NK-92 treated with Interleukin-12 subunit alpha and Interleukin-12 subunit beta, amount 100 ng/mL, for 24 hours (cell line): ENCODE measurements at regions not wholly inside any gene's neighbourhood (a gene's known extent, or its start where the extent isn't known, plus 50 kb on each side); places are given as distances from the start of the nearest gene placed in this dataset.
"Not testable (repeated sequence)": the region's sequence is repeated elsewhere in the genome, so short reads cannot be mapped to it uniquely, and the experiment has no call there.

ENCODE experiments used
- DNase-seq: peaks from one replicate; lab custom pipeline; 2025; lab: John Stamatoyannopoulos, UW

DNA sequence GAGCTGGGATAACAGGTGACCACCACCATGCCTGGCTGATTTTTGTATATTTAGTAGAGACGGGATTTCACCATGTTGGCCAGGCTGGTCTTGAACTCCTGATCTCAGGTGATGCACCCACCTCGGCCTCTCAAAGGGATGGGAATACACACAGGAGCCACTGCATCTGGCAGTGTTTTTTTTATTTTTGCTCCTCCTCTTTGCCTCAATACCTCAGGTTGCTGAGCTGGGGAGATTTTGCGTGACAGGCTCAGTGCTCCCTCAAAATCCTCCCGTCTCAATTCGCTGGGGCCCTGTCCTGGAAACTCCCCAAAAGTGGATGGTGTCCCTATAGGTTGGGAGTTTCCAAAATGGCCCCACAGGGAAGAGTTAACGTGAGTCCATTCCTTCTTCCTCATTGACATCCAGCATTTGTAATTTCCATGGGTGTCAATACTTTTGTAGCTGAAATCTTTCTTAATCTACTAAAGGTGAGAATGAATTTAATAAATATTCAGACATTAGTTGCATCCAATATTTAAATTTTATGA, 71.8 kb downstream of the GGTLC2 start:
- DNase-seq, result no peak

DNA sequence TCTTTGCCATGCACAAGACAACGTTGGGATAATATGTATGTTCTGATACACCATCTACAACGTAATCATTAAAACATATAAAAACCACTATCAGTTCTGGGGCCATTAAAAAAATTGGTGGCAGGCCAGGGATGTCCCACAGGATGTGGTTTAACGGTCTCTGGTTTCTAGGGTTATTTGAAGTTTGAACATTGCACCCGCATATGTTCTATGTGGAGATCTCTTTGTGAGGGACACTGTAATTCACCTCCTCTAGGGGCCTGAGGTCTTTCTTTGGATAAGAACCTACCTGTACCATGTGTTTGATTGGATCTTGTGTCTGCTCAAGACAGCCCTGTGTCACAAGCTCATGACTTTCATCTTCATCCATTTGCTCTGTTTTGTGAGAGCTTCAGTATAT, 73.2 kb downstream of the GGTLC2 start:
- no peak for DNase-seq

DNA sequence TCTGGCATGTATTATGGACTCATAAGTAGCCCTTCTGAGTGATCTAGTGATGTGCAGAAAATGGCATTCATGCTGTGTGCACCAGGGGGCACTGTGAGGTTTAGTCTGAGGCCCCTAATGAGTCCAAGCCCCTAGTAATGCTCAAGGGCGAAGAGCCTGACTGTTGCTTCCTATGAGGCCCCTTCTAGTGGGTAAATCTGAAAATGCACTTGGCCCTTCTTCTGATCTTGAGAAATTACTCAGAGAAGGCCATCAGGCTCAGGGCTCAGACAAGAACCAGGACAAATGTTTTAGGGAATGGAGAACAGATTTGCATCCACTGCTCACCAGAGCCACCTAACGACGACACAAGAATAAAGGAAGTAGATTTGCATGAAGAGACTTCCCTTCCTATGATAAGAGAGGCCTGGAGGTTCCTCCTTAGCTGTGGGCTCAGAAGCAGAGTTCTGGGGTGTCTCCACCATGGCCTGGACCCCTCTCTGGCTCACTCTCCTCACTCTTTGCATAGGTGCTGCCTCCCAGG, 75.8 kb downstream of the GGTLC2 start:
- DNase-seq, result peak; percentile 45

DNA sequence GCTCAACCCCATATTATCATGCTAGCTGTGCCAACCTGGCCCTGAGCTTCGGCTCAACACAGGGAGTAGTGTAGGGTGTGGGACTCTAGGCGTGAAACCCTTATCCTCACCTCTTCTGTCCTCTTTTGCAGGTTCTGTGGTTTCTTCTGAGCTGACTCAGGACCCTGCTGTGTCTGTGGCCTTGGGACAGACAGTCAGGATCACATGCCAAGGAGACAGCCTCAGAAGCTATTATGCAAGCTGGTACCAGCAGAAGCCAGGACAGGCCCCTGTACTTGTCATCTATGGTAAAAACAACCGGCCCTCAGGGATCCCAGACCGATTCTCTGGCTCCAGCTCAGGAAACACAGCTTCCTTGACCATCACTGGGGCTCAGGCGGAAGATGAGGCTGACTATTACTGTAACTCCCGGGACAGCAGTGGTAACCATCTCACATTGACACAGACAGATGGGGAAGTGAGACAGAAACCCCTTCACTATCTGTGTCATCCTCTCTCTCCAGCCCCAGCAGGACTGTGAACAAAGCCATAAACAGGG, 76.4 kb downstream of the GGTLC2 start:
- peak; percentile 14 for DNase-seq

DNA sequence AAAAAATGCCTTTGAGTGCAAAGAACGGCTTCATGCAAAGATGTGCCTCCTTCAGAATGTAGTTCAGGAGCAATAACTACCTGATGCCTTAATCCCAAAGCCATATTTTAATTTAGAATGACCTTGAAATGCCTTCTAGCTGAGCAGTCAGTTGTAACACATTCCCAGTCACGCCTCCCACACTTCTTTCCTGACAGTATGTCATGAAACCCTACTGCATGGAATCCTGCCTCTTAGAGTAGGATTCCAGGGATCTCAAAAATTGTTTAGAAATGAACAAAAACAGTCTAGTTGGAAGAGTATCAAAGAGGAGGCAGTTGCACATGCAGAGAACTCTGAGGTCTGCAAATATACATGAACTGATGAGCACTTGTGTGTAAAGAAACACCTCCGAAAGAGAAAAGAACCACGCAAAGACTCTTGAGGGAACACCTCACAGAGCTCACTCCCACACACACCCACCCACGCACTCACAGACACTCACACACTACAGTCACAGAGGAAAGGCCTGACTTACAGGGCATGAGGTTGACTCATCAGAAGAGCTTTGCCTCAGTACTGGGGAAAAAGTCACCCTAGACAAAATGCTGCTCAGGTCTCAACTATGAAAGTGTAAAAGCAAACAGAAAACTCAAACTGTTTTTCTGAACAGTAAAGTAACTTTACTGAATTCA, 77.4 kb downstream of the GGTLC2 start:
- peak; percentile 24 for DNase-seq

DNA sequence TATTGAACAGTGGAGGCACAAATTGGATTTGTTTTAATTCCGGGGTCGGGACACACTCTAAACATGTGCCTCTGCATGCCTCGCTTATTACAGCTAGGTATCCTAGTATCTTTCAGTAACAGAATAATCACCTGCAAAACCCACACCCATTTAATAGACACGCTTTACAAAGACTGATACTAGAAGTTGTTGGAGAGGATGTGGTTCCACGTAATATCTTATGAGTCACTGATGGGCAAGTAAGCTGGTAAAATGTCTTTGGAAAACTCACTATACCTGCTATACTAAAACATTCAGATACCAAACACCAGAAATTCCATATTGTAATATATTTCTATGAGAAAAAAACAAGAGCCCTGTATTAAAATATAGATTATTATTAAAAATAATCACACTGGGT, 84.0 kb downstream of the GGTLC2 start:
- no peak for DNase-seq

DNA sequence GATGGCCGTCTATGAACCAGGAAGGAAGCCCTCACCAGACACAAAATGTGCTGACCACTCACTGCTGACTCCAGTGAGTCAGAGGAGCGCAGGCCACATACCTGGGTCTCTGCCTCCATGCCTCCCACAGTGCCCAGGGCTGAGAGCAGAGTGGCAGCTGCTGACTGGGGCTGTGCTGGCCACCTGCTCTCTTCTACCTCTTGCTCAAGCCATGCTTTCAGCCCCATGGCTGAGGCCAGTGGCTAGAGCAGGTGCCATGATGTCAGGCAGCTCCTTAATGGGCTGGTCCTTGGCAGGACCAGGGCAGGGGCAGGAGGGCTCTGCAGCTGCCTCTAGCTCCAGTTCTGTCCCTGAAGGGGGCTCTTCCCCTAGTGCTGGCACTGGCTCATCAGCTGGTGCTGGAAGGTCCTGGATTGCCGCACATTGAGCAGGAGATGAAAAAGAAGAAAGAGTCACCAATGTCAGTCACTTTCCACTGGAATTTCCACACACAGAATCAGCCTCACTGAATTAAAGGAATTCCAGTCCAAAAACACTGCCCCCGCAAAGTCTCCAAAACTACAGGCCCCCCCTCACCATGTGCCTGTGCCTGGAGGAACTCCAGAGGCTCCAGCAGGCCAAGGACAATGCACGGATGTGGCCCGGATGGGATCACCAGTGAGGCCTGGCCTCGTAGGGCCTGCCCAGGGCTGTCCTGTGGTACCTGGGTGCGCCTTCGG, 86.4 kb downstream of the GGTLC2 start:
- DNase-seq, result no peak

DNA sequence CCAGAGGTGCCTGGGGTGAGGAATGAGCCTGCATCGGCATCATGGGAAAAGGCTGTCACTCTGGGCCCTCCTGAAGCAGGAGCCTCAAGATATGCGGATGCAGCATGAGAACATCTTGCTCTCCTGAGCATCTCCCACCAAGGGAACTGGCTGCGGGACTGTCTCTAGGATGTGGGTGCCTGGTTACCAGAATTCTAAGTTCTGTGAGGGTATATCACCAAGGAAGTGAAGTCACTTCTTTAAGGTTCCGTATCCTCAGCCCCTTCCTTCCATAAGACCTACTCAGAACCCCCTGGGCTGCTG, 86.9 kb downstream of the GGTLC2 start:
- no peak for DNase-seq

DNA sequence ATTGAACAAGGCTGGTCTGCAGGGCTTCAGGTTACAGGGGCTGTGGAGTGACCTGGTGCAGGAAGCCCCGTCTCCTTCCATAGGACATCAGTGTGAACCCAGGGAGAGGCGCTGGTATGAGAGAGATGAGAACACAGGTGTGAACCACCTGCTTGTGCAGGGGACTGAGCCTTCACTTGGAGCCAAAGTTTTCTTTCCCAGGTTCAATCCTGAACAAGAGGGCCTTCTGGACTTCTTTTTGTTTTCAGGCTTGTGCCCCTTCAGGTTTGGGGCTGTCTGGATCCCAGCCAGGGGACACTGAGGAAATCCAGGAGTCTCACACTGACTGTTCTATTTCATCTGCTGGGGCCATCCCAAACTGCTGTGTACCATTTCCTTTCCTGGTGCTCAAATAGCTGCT, 88.6 kb downstream of the GGTLC2 start:
- not testable (repeated sequence) for DNase-seq

DNA sequence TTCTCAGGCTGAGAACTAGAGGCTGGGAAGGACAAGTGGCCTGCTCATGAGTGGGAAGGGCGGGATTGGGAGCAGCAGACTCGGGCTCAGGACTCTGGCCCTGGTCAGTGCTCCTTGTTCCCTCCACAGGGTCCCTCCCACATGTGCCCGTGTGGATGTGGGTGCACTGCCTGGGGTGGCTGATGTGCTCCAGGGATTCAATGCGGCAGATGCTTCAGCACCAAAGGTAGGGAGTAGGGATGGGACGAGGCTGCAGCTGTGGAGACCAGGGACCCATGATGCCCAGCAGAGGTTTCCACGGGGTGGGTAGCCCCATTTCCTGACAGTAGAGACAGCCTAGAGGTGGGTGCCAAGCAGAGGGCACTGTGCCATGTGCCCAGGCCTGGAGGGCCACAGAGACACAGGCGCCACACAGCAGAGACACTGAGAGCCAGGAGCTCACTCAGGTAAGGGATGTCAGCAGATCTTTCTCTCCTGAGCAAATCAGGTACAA, 89.5 kb downstream of the GGTLC2 start:
- DNase-seq, result no peak

DNA sequence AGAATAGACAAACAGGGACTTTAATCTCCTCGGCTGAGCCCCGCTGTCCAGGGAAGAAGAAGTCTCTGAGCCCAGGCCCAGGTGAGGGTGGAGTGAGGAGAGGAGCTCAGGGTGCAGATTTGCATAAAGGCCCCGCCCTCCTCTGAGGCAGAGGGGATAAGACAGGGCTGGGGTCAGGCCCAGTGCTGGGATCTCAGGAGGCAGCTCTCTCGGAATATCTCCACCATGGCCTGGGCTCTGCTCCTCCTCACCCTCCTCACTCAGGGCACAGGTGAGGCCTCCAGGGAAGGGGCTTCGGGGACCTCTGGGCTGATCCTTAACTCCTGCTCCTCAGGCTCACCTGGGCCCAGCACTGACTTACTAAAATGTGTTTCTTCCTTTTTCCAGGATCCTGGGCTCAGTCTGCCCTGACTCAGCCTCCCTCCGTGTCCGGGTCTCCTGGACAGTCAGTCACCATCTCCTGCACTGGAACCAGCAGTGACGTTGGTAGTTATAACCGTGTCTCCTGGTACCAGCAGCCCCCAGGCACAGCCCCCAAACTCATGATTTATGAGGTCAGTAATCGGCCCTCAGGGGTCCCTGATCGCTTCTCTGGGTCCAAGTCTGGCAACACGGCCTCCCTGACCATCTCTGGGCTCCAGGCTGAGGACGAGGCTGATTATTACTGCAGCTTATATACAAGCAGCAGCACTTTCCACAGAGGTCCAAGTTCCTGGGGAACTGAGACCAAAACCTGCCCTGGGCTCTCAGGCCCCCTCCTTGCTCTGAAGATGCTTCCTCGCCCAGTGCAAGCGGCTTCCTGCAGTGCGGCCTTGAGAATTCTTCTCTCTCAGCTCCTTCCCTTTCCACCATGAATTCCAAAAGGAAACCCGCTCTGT, 90.2 kb downstream of the GGTLC2 start:
- DNase-seq, result not testable (repeated sequence)

DNA sequence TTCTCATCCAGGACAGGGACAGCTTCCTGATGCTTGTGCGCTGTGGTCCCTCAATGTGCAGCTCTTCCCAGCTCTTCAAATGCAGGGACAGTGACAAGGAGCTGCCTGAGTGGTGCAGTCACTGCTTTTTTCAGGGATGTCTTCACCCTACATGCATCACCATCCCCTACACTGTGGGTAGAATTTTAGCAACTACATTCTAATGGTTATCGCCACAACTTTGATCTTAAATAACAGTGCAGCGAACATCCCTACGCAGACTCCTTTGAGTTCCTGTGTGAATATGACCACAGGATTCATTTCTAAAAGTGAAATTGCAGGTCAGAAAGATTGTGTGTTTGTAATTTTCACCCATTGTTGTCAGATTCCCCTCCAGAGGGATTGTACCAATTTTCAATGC, 90.9 kb downstream of the GGTLC2 start:
- DNase-seq, result not testable (repeated sequence)

DNA sequence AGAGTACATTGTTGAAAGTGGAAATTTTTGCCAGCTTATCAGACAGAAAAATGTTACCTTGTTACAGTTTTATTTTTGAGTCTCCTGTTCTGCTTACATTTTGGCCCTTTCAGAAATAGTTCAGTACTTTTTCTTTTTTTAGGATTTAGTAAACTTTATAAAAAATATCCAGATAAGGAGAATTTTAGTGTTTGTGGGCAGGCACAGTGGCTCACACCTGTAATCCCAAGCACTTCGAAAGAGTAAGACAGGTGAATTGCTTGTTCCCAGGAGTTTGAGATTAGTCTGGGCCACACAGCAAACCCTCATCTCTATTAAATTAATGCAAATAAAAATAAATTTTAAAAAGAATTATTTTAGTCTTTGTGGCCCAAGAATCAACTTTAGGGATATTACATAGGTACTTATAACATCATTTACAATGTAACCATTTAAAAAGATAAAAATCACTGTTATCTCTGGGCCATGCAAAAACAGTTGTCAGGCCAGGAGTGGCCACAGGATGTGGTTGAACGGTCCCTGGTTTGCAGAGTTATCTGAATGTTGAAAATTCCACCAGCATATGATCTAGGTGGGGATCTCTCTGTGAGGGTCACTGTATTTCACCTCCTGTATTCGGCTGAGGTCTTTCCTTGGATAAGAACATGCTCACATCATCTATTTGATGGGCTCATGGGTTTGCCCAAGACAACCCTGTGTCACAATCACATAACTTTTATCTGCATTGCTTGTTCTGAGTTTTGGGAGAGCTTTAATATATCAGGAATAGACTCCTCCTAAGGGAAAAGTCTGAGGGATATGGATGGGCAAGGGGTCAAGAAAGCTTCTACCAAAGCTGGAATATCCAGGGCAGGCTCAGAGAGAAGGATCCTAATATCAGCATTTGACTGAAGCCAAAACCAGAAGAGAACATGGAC, 91.5 kb downstream of the GGTLC2 start:
- DNase-seq, result no peak

DNA sequence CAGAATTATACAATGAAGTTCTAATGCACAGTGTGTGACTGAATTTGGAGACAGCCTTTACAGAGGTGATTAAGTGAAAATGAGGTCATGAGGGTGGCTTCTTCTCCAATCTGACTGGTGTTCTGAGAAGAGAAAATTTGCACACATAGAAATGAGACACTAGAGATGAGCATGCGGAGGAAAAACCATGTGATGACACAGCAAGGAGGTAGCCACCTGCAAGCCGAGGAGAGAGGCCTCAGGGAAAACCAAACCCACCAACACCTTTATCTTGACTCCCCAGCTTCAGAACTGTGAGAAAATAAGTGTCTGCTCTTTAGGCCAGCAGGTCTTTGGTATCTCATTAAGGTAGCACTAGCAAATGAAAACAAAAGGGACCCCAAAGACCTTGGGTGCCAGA, 93.2 kb downstream of the GGTLC2 start:
- DNase-seq, result no peak

DNA sequence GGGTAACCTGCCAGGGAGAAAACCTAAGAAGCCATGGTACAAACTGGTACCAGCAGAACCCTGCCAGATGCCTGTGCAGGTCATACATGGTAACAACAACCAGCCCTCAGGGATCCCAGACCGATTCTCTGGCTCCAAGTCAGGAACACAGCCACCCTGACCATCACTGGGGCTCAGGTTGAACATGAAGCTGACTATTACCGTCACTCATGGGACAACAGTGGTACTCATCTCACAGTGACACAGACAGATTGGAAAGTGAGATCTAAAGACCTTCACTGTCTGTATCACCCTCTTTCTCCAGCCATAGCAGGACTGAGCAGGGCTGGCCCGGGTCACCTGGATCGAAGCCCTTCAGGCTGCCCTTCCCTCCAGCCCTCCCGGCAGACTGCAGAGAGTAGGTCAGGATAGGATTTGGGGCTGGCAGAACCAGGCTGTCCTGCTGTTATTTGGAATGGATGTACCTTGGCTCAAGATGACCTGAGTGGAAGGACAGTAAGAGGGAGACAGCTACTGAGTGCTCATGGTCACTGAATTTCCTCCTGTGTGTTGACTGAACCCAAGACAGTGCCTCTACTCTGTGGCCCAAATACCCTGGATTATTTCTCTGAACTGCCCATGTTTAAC, 94.7 kb downstream of the GGTLC2 start:
- no peak for DNase-seq

DNA sequence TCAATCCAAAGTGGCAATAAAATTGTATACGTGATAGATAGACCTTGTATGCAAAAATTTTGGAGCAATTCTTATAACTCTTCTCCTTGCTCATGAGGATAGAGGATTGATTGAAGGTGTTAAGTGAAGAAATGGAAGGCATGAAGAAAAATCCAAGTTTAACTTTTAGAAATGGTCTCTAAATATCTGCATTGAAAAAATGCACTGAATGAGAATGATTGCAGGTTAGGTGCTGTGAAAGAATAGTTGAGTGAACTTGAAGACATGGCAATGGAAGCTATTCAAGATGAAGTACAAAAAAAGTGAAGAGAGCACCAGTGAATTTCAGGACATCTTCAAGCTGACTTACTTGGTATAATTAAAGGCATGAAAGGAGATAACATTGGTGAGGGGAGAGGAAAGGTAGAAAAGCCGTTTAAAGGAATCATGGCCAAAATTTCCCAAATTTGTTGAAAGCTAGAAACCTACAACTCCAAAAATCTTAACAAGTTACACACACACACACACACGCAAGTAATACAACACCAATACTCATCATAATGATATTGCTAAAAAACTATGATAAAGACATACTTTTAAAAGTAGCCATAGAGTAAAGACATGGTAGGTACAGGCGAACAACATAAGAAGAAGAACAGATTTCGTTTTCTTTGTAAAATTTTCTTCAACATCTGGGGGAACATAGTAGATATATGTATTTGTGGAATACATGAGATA, 96.3 kb downstream of the GGTLC2 start:
- no peak for DNase-seq

DNA sequence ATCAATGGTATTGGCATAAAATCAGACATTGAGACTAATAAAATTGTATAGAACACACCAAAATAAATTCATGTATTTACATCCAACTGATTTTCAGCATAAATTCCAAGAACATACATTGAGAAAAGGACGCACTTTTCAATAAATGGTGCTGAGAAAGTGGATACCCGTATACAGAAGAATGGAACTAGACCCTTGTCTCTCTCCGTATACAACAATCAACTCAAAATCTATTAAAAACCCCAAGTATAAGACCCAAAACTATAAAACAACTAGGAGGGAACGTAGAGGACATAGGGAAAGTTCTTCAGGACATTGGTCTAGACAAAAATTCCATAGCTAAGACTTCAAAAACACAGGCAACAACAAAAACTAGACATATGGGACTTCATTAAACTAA, 97.4 kb downstream of the GGTLC2 start:
- no peak for DNase-seq

DNA sequence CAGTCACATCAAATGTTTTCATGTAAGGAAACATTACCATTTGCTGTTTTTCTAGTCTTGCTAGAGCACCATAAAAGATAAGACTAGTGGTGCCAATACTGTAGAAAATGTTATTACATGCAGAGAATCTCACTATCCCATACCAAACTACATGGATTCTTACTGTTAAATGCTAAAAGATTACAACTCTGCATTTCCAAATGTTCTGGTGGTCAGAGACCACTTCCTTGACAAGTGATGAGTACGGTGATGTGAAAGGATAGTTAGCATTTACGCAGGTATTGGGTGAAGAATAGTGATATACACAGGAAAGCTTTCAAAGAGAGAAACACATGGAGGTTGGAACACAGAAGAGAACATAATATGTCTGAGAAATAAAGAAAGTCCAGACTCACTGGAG, 98.2 kb downstream of the GGTLC2 start:
- no peak for DNase-seq

DNA sequence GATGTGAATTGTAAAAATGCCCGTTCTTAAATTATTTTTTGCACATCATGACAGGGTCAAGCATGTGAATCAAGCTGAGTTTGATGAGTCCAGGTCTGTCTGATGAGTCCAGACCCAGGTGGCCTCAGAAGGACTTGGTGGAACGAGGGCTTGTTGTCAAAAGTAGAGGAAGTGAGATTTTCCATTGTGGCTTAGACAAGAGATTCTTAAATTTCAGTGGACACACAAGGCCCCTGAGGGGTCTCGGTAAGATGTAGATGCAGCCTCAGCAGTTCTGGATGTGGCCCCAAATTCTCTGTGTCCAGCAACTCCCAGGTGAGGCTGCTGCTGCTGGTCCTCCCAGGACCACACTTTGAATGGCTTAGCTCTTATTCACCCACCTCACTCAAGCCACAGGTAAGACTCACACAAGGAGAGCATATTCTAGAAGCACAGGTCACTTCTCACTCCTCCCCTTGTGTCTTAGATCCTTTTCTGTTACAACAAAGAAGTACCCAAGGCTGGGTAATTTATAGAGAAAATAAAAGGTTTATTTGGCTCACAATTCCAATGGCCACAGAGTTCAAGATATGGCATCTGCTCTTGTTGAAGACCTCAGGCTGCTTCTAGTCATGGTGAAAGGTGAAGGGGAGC, 98.8 kb downstream of the GGTLC2 start:
- no peak for DNase-seq
